ENCODE measurements at regions not wholly inside any gene's neighbourhood (a gene's known extent, or its start where the extent isn't known, plus 50 kb on each side); places are given as distances from the start of the nearest gene placed in this dataset.

- no peak for TF ChIP-seq CTCF (conservative IDR thresholded peaks at IDR 0.05)
- Mint-ChIP-seq H3K4me1 (no peaks in the 10 kb centered on the region), H3K27me3 (ENCODE audit: low read depth) (no peaks in the 10 kb centered on the region), H3K27ac (no peak overlapping the region), H3K4me3 (no peak overlapping the region), H3K9me3 (peaks cover 0 to 5% of the 10 kb centered on the region in 2 experiments; a peak in 1 of 5 replicates), H3K36me3 (ENCODE audit: insufficient read depth in 1 of 3, low read depth in 3 of 3) (peaks cover 0 to 3% (median 0%) of the 10 kb centered on the region in 3 experiments; a peak in 2 of 7 replicates)
- H2BK120ac ChIP-seq (ENCODE audit: low read depth, low read length, poor library complexity, severe bottlenecking) = no peak overlapping the region
- no peak overlapping the region for H3K4me2 ChIP-seq (ENCODE audit: insufficient read depth, insufficient read length, low read length)
- no peaks in the 10 kb centered on the region for H3K27me3 ChIP-seq (ENCODE audit: insufficient read depth, low read length)
- H2AFZ ChIP-seq (ENCODE audit: low read length) = no peak overlapping the region
- H3K9ac ChIP-seq (ENCODE audit: extremely low read depth, insufficient read length, low read length) = no peak overlapping the region
- no CpG with 5 or more reads among the region's 1 CpG for WGBS (ENCODE audit: extremely low coverage, insufficient read length, low lambda C conversion rate)
- no peak overlapping the region for H2BK15ac ChIP-seq (ENCODE audit: low read depth, low read length)
- H3K9me3 ChIP-seq (ENCODE audit: control insufficient read depth, low read depth, low read length) = no peaks in the 10 kb centered on the region
- no peak overlapping the region for H2AK5ac ChIP-seq (ENCODE audit: insufficient read length, low read length)
- no peaks in the 10 kb centered on the region for H3K23me2 ChIP-seq (ENCODE audit: insufficient read length, low read depth, low read length, poor library complexity, severe bottlenecking)
- H3K4ac ChIP-seq (ENCODE audit: low read depth, low read length) = no peak overlapping the region
- H4K91ac ChIP-seq (ENCODE audit: insufficient read length, low read depth, low read length) = no peak overlapping the region
- no peaks in the 10 kb centered on the region for H3K79me2 ChIP-seq (ENCODE audit: insufficient read depth, low read length)
- H3K79me1 ChIP-seq (ENCODE audit: insufficient read depth, low read depth, low read length, poor library complexity, severe bottlenecking) = no peaks in the 10 kb centered on the region
- no peak overlapping the region for H3K18ac ChIP-seq (ENCODE audit: insufficient read length, low read depth, low read length)
- H4K5ac ChIP-seq (ENCODE audit: insufficient read length, low read depth, low read length) = no peak overlapping the region
- no peak overlapping the region for H2BK12ac ChIP-seq (ENCODE audit: insufficient read length, low read depth, low read length)
- H2BK5ac ChIP-seq (ENCODE audit: insufficient read length, low read length) = no peak overlapping the region
- H3K14ac ChIP-seq (ENCODE audit: insufficient read depth, low read length) = no peak overlapping the region
- DNase-seq = no peak
- H2BK20ac ChIP-seq (ENCODE audit: low read depth, low read length, poor library complexity, severe bottlenecking) = no peak overlapping the region
- H4K8ac ChIP-seq (replicated peaks; ENCODE audit: insufficient read length, low read depth, low read length) = no peak overlapping the region
- no peaks in the 10 kb centered on the region for H3K4me1 ChIP-seq (ENCODE audit: insufficient read depth, low read length)
- H3K23ac ChIP-seq (ENCODE audit: insufficient read length, low read depth, low read length) = no peak overlapping the region
- H3K27ac ChIP-seq (ENCODE audit: insufficient read length, low read depth, low read length) = no peak overlapping the region
- no peak overlapping the region for H3T11ph ChIP-seq (ENCODE audit: low read length)
- H3K56ac ChIP-seq (ENCODE audit: insufficient read length, low read depth, low read length) = no peak overlapping the region
- no peaks in the 10 kb centered on the region for H4K20me1 ChIP-seq (ENCODE audit: control insufficient read depth, insufficient read depth, insufficient read length)
Measured at GRCh38 chr21:14762327-14762726, 216.2 kb upstream of the SAMSN1 start.

Measured in H9 (cell line).